Astrocyte (in vitro differentiated cells and primary cell): ENCODE measurements at regions not wholly inside any gene's neighbourhood (a gene's known extent, or its start where the extent isn't known, plus 50 kb on each side); places are given as distances from the start of the nearest gene placed in this dataset.

Experiments used
- CTCF ChIP-seq: IDR thresholded peaks from 2 replicates; pipeline ENCODE4 v1.5.1; 2011; ENCODE audit warnings: low read depth, mild to moderate bottlenecking, inconsistent platforms, low read length, moderate library complexity; ENCODE audit not compliant: insufficient read depth
- EZH2 ChIP-seq: IDR thresholded peaks from 2 replicates; pipeline ENCODE4 v1.6.1; 2012; ENCODE audit warnings: mild to moderate bottlenecking, low read length, inconsistent platforms; ENCODE audit not compliant: insufficient read depth

GRCh38 chr10:44314802-44315460 lies 70.0 kb downstream of the CXCL12 start:
- TF ChIP-seq EZH2 (no peak), CTCF (no peak)
